Suprapubic skin (tissue), 3 donors: ENCODE measurements at regions not wholly inside any gene's neighbourhood (a gene's known extent, or its start where the extent isn't known, plus 50 kb on each side); places are given as distances from the start of the nearest gene placed in this dataset.

Experiments
- CTCF ChIP-seq, 2 donors: fragments of 200-600 bp in 1 of 2; fragments of 450-650 bp in 1 of 2; sonication (generic) in 1 of 2; IDR thresholded peaks; one replicate each; pipeline ENCODE4 v1.5.1; 2016 to 2019; ENCODE audit warnings: antibody characterized with exemption in 2 of 2, mild to moderate bottlenecking in 1 of 2, moderate library complexity in 1 of 2
- EP300 ChIP-seq: sonication (generic); formaldehyde crosslinking; IDR thresholded peaks from one replicate; pipeline ENCODE4 v1.6.1; 2017; ENCODE audit warnings: antibody characterized with exemption

- TF ChIP-seq CTCF (IDR thresholded peaks at IDR 0.05) (no peak), EP300 (no peak)
Observed at GRCh38 chr13:83732755-83733154, 149.5 kb downstream of the SLITRK1 start.
